SW 1271 (cell line): ENCODE measurements at regions not wholly inside any gene's neighbourhood (a gene's known extent, or its start where the extent isn't known, plus 50 kb on each side); places are given as distances from the start of the nearest gene placed in this dataset.

Experiments
- DNase-seq, 2 experiments: peaks; one replicate each; lab custom pipeline; 2025; lab: John Stamatoyannopoulos, UW

DNA sequence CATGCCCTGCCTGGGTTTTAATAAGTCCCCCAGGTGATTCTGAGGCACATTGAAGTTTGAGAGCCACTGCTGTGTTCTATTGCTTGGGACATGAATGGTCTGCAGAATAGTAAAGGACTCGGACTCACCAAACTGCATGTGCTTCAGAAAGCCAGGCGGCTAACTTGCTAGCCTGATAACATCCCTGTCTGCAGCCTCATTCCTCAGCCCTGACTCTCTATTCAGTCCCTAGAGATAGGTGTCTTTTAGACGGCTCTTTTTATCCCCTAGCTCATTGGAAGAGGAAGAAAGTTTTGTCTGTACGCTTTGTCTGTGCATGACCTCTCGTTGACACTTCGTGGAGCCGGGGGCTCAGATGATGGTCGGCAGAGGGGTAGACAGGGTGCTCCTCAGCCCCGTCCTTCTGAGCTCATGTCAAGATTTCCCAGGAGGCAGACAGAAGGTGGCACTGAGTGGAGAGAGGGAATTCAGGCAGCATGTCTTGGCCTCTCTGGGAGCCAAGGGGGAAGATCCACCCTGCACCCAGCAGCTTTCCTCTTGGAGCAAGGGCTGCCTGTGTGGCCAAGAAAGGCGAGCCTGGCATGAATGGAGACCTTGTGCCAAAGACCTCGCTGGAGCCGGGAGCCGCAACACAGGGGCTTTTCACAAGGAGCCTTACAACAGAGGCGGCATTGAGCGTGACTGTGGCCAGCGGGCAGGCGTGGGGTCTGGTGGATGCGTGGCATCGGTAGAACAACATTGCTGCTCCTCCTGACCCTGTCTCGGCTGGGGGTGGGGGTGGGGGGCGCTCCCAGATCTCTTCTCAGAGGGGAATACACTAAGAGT is 51.1 kb upstream of the PODXL start:
- no peak for DNase-seq

DNA sequence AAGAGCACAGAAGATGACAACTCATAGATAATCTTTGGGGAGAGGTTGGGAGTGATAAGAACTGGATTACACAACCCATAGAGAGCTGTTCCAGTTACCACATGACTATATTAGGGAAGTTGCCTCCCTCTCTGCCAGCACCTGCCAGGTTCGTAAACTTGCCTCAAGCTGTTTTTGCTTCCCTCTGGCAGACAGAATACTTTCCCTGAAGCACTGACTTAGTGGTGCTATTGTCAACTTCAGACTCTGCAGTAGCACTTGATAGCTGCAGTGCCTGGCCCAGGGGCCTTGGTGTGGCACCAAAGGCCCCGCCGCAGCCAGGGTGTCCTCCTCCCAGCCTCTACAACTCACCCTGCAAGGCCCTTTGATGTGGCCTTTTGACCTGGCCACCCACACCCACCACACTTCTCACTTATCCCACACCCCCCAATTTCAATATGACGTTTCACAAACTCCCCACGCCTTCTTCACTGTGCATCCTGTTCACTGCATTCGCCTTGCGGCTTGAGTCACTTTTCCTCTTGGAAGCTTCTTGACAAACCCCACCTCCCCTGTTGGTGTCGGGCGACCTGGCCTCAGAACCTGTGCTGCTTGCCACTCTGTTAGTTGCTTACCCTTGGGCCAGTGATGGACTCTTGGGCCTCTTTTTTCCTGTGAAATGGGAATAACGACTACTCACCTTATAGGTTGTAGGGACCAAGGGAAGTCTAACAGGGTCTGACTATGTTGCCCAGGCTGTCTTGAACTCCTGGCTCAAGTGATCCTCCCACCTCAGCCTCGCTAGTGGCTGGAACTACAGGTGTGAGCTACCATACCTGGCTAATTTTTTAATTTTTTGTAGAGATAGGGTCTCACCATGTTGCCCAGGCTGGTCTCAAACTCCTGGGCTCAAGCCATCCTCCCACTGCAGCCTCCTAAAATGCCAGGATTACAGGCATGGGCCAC is 50.2 kb upstream of the PODXL start:
- DNase-seq = no peak
